Parathyroid adenoma (tissue), 2 donors: ENCODE measurements at regions not wholly inside any gene's neighbourhood (a gene's known extent, or its start where the extent isn't known, plus 50 kb on each side); places are given as distances from the start of the nearest gene placed in this dataset.

Experiments used
- H2AFZ ChIP-seq: fragments of 300-600 bp; sonication (generic); one replicate; pipeline ENCODE4 v1.7.0; 2017; ENCODE audit warnings: antibody characterized with exemption, mild to moderate bottlenecking
- H3K27ac ChIP-seq: fragments of 300-600 bp; sonication (generic); one replicate; pipeline ENCODE4 v1.7.0; 2017
- H3K27me3 ChIP-seq: fragments of 300-600 bp; sonication (generic); one replicate; pipeline ENCODE4 v1.7.0; 2017; ENCODE audit warnings: low read length; ENCODE audit not compliant: control insufficient read depth, insufficient read depth
- H3K36me3 ChIP-seq: fragments of 300-600 bp; sonication (generic); one replicate; pipeline ENCODE4 v1.7.0; 2017; ENCODE audit warnings: low read length; ENCODE audit not compliant: control insufficient read depth, insufficient read depth
- H3K4me1 ChIP-seq: fragments of 300-600 bp; sonication (generic); one replicate; pipeline ENCODE4 v1.7.0; 2017; ENCODE audit warnings: control low read depth
- H3K4me2 ChIP-seq: fragments of 300-600 bp; sonication (generic); one replicate; pipeline ENCODE4 v1.7.0; 2017; ENCODE audit warnings: low read length
- H3K4me3 ChIP-seq: fragments of 300-600 bp; sonication (generic); one replicate; pipeline ENCODE4 v1.7.0; 2017; ENCODE audit warnings: low read depth, low read length
- H3K79me2 ChIP-seq: fragments of 300-600 bp; sonication (generic); one replicate; pipeline ENCODE4 v1.7.0; 2017; ENCODE audit warnings: control low read depth
- H3K9ac ChIP-seq: fragments of 300-600 bp; sonication (generic); one replicate; pipeline ENCODE4 v1.7.0; 2017; ENCODE audit warnings: mild to moderate bottlenecking
- H3K9me3 ChIP-seq: fragments of 300-600 bp; sonication (generic); one replicate; pipeline ENCODE4 v1.7.0; 2017; ENCODE audit warnings: low read length; ENCODE audit not compliant: control insufficient read depth
- CTCF ChIP-seq: fragments of 300-600 bp; sonication (generic); IDR thresholded peaks from one replicate; pipeline ENCODE4 v1.7.0; 2017; ENCODE audit warnings: antibody characterized with exemption, mild to moderate bottlenecking
- donor health status: primary hyperparathyroidism.

DNA sequence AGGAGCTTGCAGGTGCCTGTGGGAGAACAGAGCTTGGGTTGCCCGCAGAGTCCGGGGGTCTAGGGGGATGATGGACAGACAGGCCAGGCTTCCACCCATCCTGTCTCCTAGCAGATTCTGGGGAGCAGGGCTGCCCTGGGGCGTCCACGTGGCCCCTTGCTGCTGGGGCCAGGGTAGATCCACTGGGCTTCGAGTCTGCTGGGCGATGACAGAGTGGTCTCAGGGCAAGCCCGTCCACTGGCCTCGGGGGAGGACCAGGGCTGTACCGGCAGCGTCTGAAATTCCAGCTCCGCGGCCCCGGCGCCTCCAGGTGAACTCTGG lies 124.2 kb upstream of the IRX4 start:
- TF ChIP-seq CTCF = no peak
- Histone ChIP-seq H3K9me3 (no peaks in the 10 kb centered on the region), H3K4me3 (no peak overlapping the region), H3K4me1 (no peaks in the 10 kb centered on the region), H2AFZ (no peak overlapping the region), H3K9ac (no peak overlapping the region), H3K4me2 (no peak overlapping the region), H3K79me2 (no peaks in the 10 kb centered on the region), H3K27me3 (peaks cover 3% of the 10 kb centered on the region), H3K36me3 (no peaks in the 10 kb centered on the region), H3K27ac (no peak overlapping the region)

- no peak for TF ChIP-seq CTCF
- H3K4me1 ChIP-seq = no peaks in the 10 kb centered on the region
- H3K4me3 ChIP-seq = no peak overlapping the region
- peaks cover 3% of the 10 kb centered on the region for H3K27me3 ChIP-seq
- no peaks in the 10 kb centered on the region for H3K9me3 ChIP-seq
- H3K36me3 ChIP-seq = no peaks in the 10 kb centered on the region
- H2AFZ ChIP-seq = no peak overlapping the region
- no peak overlapping the region for H3K9ac ChIP-seq
- H3K79me2 ChIP-seq = no peaks in the 10 kb centered on the region
- H3K4me2 ChIP-seq = no peak overlapping the region
- H3K27ac ChIP-seq = no peak overlapping the region
These were observed 123.7 kb upstream of the IRX4 start for GRCh38 chr5:2006193-2006970.

GRCh38 chr5:2005101-2006041 lies 122.6 kb upstream of the IRX4 start:
- no peak overlapping the region for H2AFZ ChIP-seq
- H3K9ac ChIP-seq = no peak overlapping the region
- no peak overlapping the region for H3K4me3 ChIP-seq
- H3K27me3 ChIP-seq = peaks cover 3% of the 10 kb centered on the region
- no peaks in the 10 kb centered on the region for H3K36me3 ChIP-seq
- TF ChIP-seq CTCF = no peak
- H3K79me2 ChIP-seq = no peaks in the 10 kb centered on the region
- no peaks in the 10 kb centered on the region for H3K4me1 ChIP-seq
- H3K27ac ChIP-seq = no peak overlapping the region
- H3K9me3 ChIP-seq = no peaks in the 10 kb centered on the region
- no peak overlapping the region for H3K4me2 ChIP-seq

- Histone ChIP-seq H3K4me1 (no peaks in the 10 kb centered on the region), H3K27ac (no peak overlapping the region), H3K4me3 (no peak overlapping the region), H3K4me2 (no peak overlapping the region), H3K36me3 (no peaks in the 10 kb centered on the region), H2AFZ (no peak overlapping the region), H3K9ac (no peak overlapping the region), H3K27me3 (no peaks in the 10 kb centered on the region), H3K9me3 (no peaks in the 10 kb centered on the region), H3K79me2 (no peaks in the 10 kb centered on the region)
- TF ChIP-seq CTCF = no peak
These were observed 121.1 kb upstream of the IRX4 start for GRCh38 chr5:2003690-2004365.
